Common myeloid progenitor, CD34-positive (primary cell): ENCODE measurements at regions not wholly inside any gene's neighbourhood (a gene's known extent, or its start where the extent isn't known, plus 50 kb on each side); places are given as distances from the start of the nearest gene placed in this dataset.
"Not testable (repeated sequence)": the region's sequence is repeated elsewhere in the genome, so short reads cannot be mapped to it uniquely, and the experiment has no call there.

Source experiments
- CTCF ChIA-PET: fragments of 350-600 bp; sonication (Branson Sonifier 250); formaldehyde crosslinking; loops from one replicate; lab custom pipeline; 2021; ENCODE audit warnings: antibody characterized with exemption; lab: Charles Lee
- POLR2A ChIA-PET: fragments of 350-600 bp; sonication (Branson Sonifier 250); formaldehyde crosslinking; loops from one replicate; lab custom pipeline; 2021; ENCODE audit warnings: antibody characterized with exemption; lab: Charles Lee
- DNase-seq, 3 donors: peaks; one replicate each; pipeline versions ENCODE4 v3.0.0 to v3.0.0-alpha.2; 2013
- H3K27ac ChIP-seq, 2 experiments: 1 replicate in 1 of 2; 2 replicates in 1 of 2; pipeline ENCODE4 v1.7.0; 2013; ENCODE audit warnings: inconsistent platforms in 2 of 2, low read length in 2 of 2, mild to moderate bottlenecking in 2 of 2, low read depth in 1 of 2, moderate library complexity in 1 of 2; ENCODE audit not compliant: severe bottlenecking in 2 of 2, insufficient read depth in 1 of 2, poor library complexity in 1 of 2
- H3K27me3 ChIP-seq, 5 experiments: replicated peaks in 2 of 5; 1 replicate in 3 of 5; 2 replicates in 2 of 5; pipeline versions ENCODE4 v1.6.1 to v1.7.0; 2013; ENCODE audit warnings: low read length in 4 of 5, mild to moderate bottlenecking in 2 of 5, moderate library complexity in 2 of 5, inconsistent platforms in 1 of 5; ENCODE audit not compliant: insufficient read depth in 5 of 5, control insufficient read depth in 4 of 5
- H3K36me3 ChIP-seq, 4 experiments: 1 replicate in 2 of 4; 2 replicates in 2 of 4; pipeline versions ENCODE4 v1.6.1 to v1.7.0; 2013; ENCODE audit warnings: low read length in 3 of 4, control low read depth in 1 of 4, mild to moderate bottlenecking in 1 of 4; ENCODE audit not compliant: control insufficient read depth in 4 of 4, insufficient read depth in 4 of 4
- H3K4me1 ChIP-seq, 4 experiments: 1 replicate in 3 of 4; 2 replicates in 1 of 4; pipeline versions ENCODE4 v1.6.1 to v1.7.1; 2013; ENCODE audit warnings: low read length in 3 of 4, mild to moderate bottlenecking in 3 of 4, control low read depth in 1 of 4, inconsistent platforms in 1 of 4, moderate library complexity in 1 of 4; ENCODE audit not compliant: control insufficient read depth in 4 of 4, insufficient read depth in 4 of 4; ENCODE audit errors: control extremely low read depth in 1 of 4
- H3K4me3 ChIP-seq, 7 experiments: 1 replicate in 4 of 7; 2 replicates in 3 of 7; pipeline versions ENCODE4 v1.5.1 to v1.7.0; 2013; ENCODE audit warnings: mild to moderate bottlenecking in 7 of 7, low read length in 6 of 7, moderate library complexity in 6 of 7, inconsistent platforms in 2 of 7, low read depth in 2 of 7, control low read depth in 1 of 7; ENCODE audit not compliant: insufficient read depth in 4 of 7, control insufficient read depth in 1 of 7; ENCODE audit errors: extremely low read depth in 1 of 7
- H3K9me3 ChIP-seq, 5 experiments: 1 replicate in 4 of 5; 2 replicates in 1 of 5; pipeline versions ENCODE4 v1.6.1 to v1.7.1; 2013; ENCODE audit warnings: low read length in 4 of 5, mild to moderate bottlenecking in 2 of 5, inconsistent platforms in 1 of 5, low read depth in 1 of 5, moderate library complexity in 1 of 5; ENCODE audit not compliant: control insufficient read depth in 4 of 5, insufficient read depth in 2 of 5; ENCODE audit errors: control extremely low read depth in 1 of 5
- WGBS: methylation state at CpG from one replicate; pipeline ENCODE4 v1.1.5; 2013; ENCODE audit not compliant: insufficient coverage; 5-methylcytosine and 5-hydroxymethylcytosine counted together

- no peaks in the 10 kb centered on the region for H3K36me3 ChIP-seq
- POLR2A ChIA-PET, result no interaction called here
- H3K27ac ChIP-seq, result no peak overlapping the region
- H3K9me3 ChIP-seq, result peaks cover 3 to 58% (median 38%) of the 10 kb centered on the region in 5 experiments
- WGBS, result 70% methylated on average over 18 of the region's 18 CpGs
- H3K27me3 ChIP-seq, result no peaks in the 10 kb centered on the region
- no peak overlapping the region for H3K4me3 ChIP-seq
- CTCF ChIA-PET, result no interaction called here
- no peak for DNase-seq
- H3K4me1 ChIP-seq, result no peaks in the 10 kb centered on the region
Observed at GRCh38 chr12:34406228-34406995, 384.1 kb downstream of the ALG10 start.

GRCh38 chr12:34406996-34407300 is 384.7 kb downstream of the ALG10 start:
- peaks cover 3 to 57% (median 37%) of the 10 kb centered on the region in 5 experiments for H3K9me3 ChIP-seq
- no peaks in the 10 kb centered on the region for H3K36me3 ChIP-seq
- POLR2A ChIA-PET, result no interaction called here
- no peaks in the 10 kb centered on the region for H3K27me3 ChIP-seq
- 74% methylated on average over 3 of the region's 8 CpGs for WGBS
- no peaks in the 10 kb centered on the region for H3K4me1 ChIP-seq
- no peak overlapping the region for H3K4me3 ChIP-seq
- CTCF ChIA-PET, result no interaction called here
- no peak overlapping the region for H3K27ac ChIP-seq
- DNase-seq, result no peak

GRCh38 chr12:34407813-34408212 is 385.5 kb downstream of the ALG10 start:
- Histone ChIP-seq H3K9me3 (peaks cover 5 to 58% (median 30%) of the 10 kb centered on the region in 5 experiments), H3K27ac (no peak overlapping the region), H3K27me3 (no peaks in the 10 kb centered on the region), H3K4me3 (no peak overlapping the region), H3K4me1 (no peaks in the 10 kb centered on the region), H3K36me3 (no peaks in the 10 kb centered on the region)
- POLR2A ChIA-PET, result no interaction called here
- no CpG with 5 or more reads among the region's 5 CpGs for WGBS
- CTCF ChIA-PET, result no interaction called here
- DNase-seq, result no peak

GRCh38 chr12:34431509-34431908 is 409.2 kb downstream of the ALG10 start:
- H3K27me3 ChIP-seq, POLR2A ChIA-PET: not testable (repeated sequence)
- WGBS, result 100% methylated on average over 1 of the region's 4 CpGs

More at GRCh38 chr12:34431509-34431908, 409.2 kb downstream of the ALG10 start:
- H3K27ac ChIP-seq, DNase-seq, H3K36me3 ChIP-seq, H3K4me3 ChIP-seq, CTCF ChIA-PET, H3K4me1 ChIP-seq: not testable (repeated sequence)
- peaks cover 3 to 11% (median 6%) of the 10 kb centered on the region in 5 experiments for H3K9me3 ChIP-seq
